ENCODE measurements at regions not wholly inside any gene's neighbourhood (a gene's known extent, or its start where the extent isn't known, plus 50 kb on each side); places are given as distances from the start of the nearest gene placed in this dataset.

- intact Hi-C loops (cut with DNase I, micrococcal nuclease) = no loop called here
- H3K27ac ChIP-seq (ENCODE audit: low read depth in 1 of 2, low read length in 2 of 2) = no peak overlapping the region
- no peaks in the 10 kb centered on the region for H3K36me3 Mint-ChIP-seq (ENCODE audit: low read depth)
- DNase-seq (no peak), ATAC-seq (ENCODE audit: poor library complexity) (no peak)
- no peaks in the 10 kb centered on the region for H3K27me3 ChIP-seq (ENCODE audit: control insufficient read depth in 1 of 2, insufficient read depth in 2 of 2, low read length in 2 of 2)
- peaks cover 7% of the 10 kb centered on the region for H3K9me3 Mint-ChIP-seq
- H3K27ac Mint-ChIP-seq = no peak overlapping the region
- no peak for TF ChIP-seq CTCF (IDR thresholded peaks at IDR 0.05)
- peaks cover 0 to 7% of the 10 kb centered on the region in 2 experiments for H3K9me3 ChIP-seq (ENCODE audit: control insufficient read depth in 1 of 2, insufficient read depth in 1 of 2, low read length in 2 of 2)
- no peaks in the 10 kb centered on the region for H3K4me1 Mint-ChIP-seq (ENCODE audit: low read depth)
- POLR2A ChIA-PET = no interaction called here
- CTCF ChIA-PET = no interaction called here
- no peaks in the 10 kb centered on the region for H3K27me3 Mint-ChIP-seq
- no peaks in the 10 kb centered on the region for H3K36me3 ChIP-seq (ENCODE audit: insufficient read depth, low read length)
- H3K4me3 Mint-ChIP-seq = no peak overlapping the region
- no peak overlapping the region for H3K4me3 ChIP-seq (ENCODE audit: low read length)
- no peaks in the 10 kb centered on the region for H3K4me1 ChIP-seq (ENCODE audit: insufficient read depth, low read length)
Observed at GRCh38 chr3:137509354-137510045, 254.6 kb upstream of the SOX14 start.

- ATAC-seq (ENCODE audit: poor library complexity) (no peak), DNase-seq (no peak)
- intact Hi-C loops (cut with DNase I, micrococcal nuclease) = no loop called here
- Mint-ChIP-seq H3K27ac (no peak overlapping the region), H3K4me1 (ENCODE audit: low read depth) (no peaks in the 10 kb centered on the region), H3K27me3 (no peaks in the 10 kb centered on the region), H3K9me3 (peaks cover 7% of the 10 kb centered on the region), H3K36me3 (ENCODE audit: low read depth) (no peaks in the 10 kb centered on the region), H3K4me3 (no peak overlapping the region)
- Histone ChIP-seq H3K4me1 (ENCODE audit: insufficient read depth, low read length) (no peaks in the 10 kb centered on the region), H3K27ac (ENCODE audit: low read depth in 1 of 2, low read length in 2 of 2) (no peak overlapping the region), H3K9me3 (ENCODE audit: control insufficient read depth in 1 of 2, insufficient read depth in 1 of 2, low read length in 2 of 2) (peaks cover 0 to 7% of the 10 kb centered on the region in 2 experiments), H3K36me3 (ENCODE audit: insufficient read depth, low read length) (no peaks in the 10 kb centered on the region), H3K27me3 (ENCODE audit: control insufficient read depth in 1 of 2, insufficient read depth in 2 of 2, low read length in 2 of 2) (no peaks in the 10 kb centered on the region), H3K4me3 (ENCODE audit: low read length) (no peak overlapping the region)
- POLR2A ChIA-PET = no interaction called here
- TF ChIP-seq CTCF (IDR thresholded peaks at IDR 0.05) = no peak
- CTCF ChIA-PET = no interaction called here
Observed at GRCh38 chr3:137511655-137512054, 252.5 kb upstream of the SOX14 start.

GRCh38 chr3:137514853-137515252, 249.3 kb upstream of the SOX14 start:
- H3K27ac Mint-ChIP-seq = no peak overlapping the region
- H3K27me3 Mint-ChIP-seq = no peaks in the 10 kb centered on the region
- H3K4me1 ChIP-seq (ENCODE audit: insufficient read depth, low read length) = no peaks in the 10 kb centered on the region
- ATAC-seq (ENCODE audit: poor library complexity) (no peak), DNase-seq (no peak)
- H3K36me3 Mint-ChIP-seq (ENCODE audit: low read depth) = no peaks in the 10 kb centered on the region
- H3K4me3 ChIP-seq (ENCODE audit: low read length) = no peak overlapping the region
- POLR2A ChIA-PET = no interaction called here
- peaks cover 5% of the 10 kb centered on the region for H3K9me3 Mint-ChIP-seq
- no peak overlapping the region for H3K4me3 Mint-ChIP-seq
- no peaks in the 10 kb centered on the region for H3K9me3 ChIP-seq (ENCODE audit: control insufficient read depth in 1 of 2, insufficient read depth in 1 of 2, low read length in 2 of 2)
- CTCF ChIA-PET = no interaction called here
- no peaks in the 10 kb centered on the region for H3K27me3 ChIP-seq (ENCODE audit: control insufficient read depth in 1 of 2, insufficient read depth in 2 of 2, low read length in 2 of 2)
- H3K4me1 Mint-ChIP-seq (ENCODE audit: low read depth) = no peaks in the 10 kb centered on the region
- no peaks in the 10 kb centered on the region for H3K36me3 ChIP-seq (ENCODE audit: insufficient read depth, low read length)
- H3K27ac ChIP-seq (ENCODE audit: low read depth in 1 of 2, low read length in 2 of 2) = no peak overlapping the region
- intact Hi-C loops (cut with DNase I, micrococcal nuclease) = no loop called here
- TF ChIP-seq CTCF (IDR thresholded peaks at IDR 0.05) = no peak

Measured in CD4-positive, alpha-beta T cell (primary cell).